Activated naive CD4-positive, alpha-beta T cell treated with anti-CD3 and anti-CD28 coated beads for 36 hours (primary cell): ENCODE measurements at regions not wholly inside any gene's neighbourhood (a gene's known extent, or its start where the extent isn't known, plus 50 kb on each side); places are given as distances from the start of the nearest gene placed in this dataset.

ENCODE experiments used
- CTCF ChIA-PET: fragments of 350-600 bp; sonication (Branson Sonifier 250); formaldehyde crosslinking; loops from one replicate; lab custom pipeline; 2021; ENCODE audit warnings: antibody characterized with exemption; lab: Charles Lee
- DNase-seq: peaks from one replicate; pipeline ENCODE4 v3.0.0-alpha.2; 2020
- H3K27ac Mint-ChIP-seq: one replicate; pipeline ENCODE4 v1.8.0; 2021; ENCODE audit warnings: mild to moderate bottlenecking, mixed read lengths
- H3K27me3 Mint-ChIP-seq: one replicate; pipeline ENCODE4 v1.8.0; 2021; ENCODE audit warnings: low read depth, mixed read lengths
- H3K36me3 Mint-ChIP-seq: one replicate; pipeline ENCODE4 v1.8.0; 2021; ENCODE audit warnings: low read depth, mixed read lengths
- H3K4me1 Mint-ChIP-seq: one replicate; pipeline ENCODE4 v1.8.0; 2021; ENCODE audit warnings: low read depth, mixed read lengths
- H3K4me3 Mint-ChIP-seq: one replicate; pipeline ENCODE4 v1.8.0; 2021; ENCODE audit warnings: mild to moderate bottlenecking, moderate library complexity, mixed read lengths
- H3K9me3 Mint-ChIP-seq: one replicate; pipeline ENCODE4 v1.8.0; 2021; ENCODE audit warnings: mixed read lengths
- intact Hi-C: fragments of 100-400 bp; cut with micrococcal nuclease; formaldehyde crosslinking; loops from one replicate; pipeline ENCODE4 v1.15.1; 2023

DNA sequence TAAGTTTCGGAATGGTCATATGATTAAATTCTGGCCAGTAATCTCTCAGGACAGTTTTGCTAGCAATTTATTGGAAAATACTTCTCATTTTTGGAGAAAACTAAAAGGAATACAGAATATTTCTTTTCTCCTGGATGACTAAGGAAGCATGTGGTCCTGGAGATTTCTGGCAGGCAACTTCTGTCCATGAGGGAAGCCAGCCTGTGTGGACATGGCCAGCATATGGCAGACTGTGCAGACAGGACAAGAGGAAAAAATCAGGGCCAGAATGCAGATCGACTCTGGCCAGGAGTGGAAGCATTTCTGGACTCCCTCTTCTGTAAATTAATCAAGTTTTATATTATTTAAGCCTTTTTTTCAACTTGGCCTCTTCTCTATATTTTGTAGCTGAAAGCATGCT, 100.4 kb upstream of the CDH18 start:
- Mint-ChIP-seq H3K27me3 (no peaks in the 10 kb centered on the region), H3K9me3 (peaks cover 7% of the 10 kb centered on the region), H3K27ac (no peak overlapping the region), H3K36me3 (no peaks in the 10 kb centered on the region), H3K4me3 (no peak overlapping the region), H3K4me1 (no peaks in the 10 kb centered on the region)
- CTCF ChIA-PET, result no interaction called here
- no peak for DNase-seq
- intact Hi-C loops, result no loop called here

GRCh38 chr5:20087299-20087698, 99.3 kb upstream of the CDH18 start:
- no peak for DNase-seq
- intact Hi-C loops, result no loop called here
- H3K9me3 Mint-ChIP-seq, result peaks cover 6% of the 10 kb centered on the region
- H3K4me1 Mint-ChIP-seq, result no peaks in the 10 kb centered on the region
- no peaks in the 10 kb centered on the region for H3K36me3 Mint-ChIP-seq
- CTCF ChIA-PET, result no interaction called here
- H3K27ac Mint-ChIP-seq, result no peak overlapping the region
- H3K4me3 Mint-ChIP-seq, result no peak overlapping the region
- H3K27me3 Mint-ChIP-seq, result no peaks in the 10 kb centered on the region

DNA sequence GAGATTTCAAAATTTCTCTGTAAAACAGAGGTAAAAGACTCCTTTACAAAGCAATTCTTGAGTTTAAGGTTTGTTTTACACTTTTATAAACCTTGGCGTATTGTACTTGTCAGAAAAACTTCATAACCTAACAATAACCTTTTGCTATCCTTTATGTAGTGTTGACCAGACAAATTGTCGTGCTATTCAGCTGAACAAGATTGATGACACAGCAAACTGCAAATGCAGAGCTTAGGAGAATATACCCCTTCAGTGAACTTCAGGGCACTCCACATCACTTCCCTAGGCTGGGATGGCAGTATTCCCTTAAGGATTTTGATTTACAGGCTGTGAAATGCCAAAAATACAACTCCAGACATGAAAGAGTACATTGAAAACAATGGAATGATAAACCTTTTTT, 89.2 kb upstream of the CDH18 start:
- CTCF ChIA-PET, result no interaction called here

DNA sequence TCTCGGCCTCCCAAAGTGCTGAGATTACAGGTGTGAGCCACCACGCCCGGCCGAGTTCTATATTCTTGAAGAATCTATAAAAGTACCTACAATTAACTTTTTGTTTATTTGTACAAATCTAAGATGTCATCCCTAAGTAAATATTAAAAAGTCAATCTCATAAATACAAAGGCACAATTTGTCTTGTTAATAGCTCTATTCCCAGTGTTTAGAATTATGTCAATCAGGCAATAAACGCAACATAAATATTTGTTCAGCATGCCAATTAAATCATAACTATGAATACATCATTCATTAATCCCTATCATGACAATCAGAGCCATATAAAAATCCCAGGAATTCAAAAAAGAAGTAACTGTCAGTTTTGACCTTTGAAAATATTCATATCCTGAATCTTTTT, 68.9 kb upstream of the CDH18 start:
- no peaks in the 10 kb centered on the region for H3K4me1 Mint-ChIP-seq
- intact Hi-C loops, result no loop called here
- CTCF ChIA-PET, result no interaction called here
- no peaks in the 10 kb centered on the region for H3K36me3 Mint-ChIP-seq
- H3K27me3 Mint-ChIP-seq, result no peaks in the 10 kb centered on the region
- DNase-seq, result no peak
- H3K27ac Mint-ChIP-seq, result no peak overlapping the region
- H3K9me3 Mint-ChIP-seq, result peaks cover 5% of the 10 kb centered on the region
- no peak overlapping the region for H3K4me3 Mint-ChIP-seq

More for the DNA sequence above, 89.2 kb upstream of the CDH18 start:
- H3K27me3 Mint-ChIP-seq, result no peaks in the 10 kb centered on the region
- H3K36me3 Mint-ChIP-seq, result no peaks in the 10 kb centered on the region
- H3K4me1 Mint-ChIP-seq, result no peaks in the 10 kb centered on the region
- no peak for DNase-seq
- H3K4me3 Mint-ChIP-seq, result no peak overlapping the region
- H3K9me3 Mint-ChIP-seq, result peaks cover 7% of the 10 kb centered on the region
- intact Hi-C loops, result no loop called here
- no peak overlapping the region for H3K27ac Mint-ChIP-seq

GRCh38 chr5:20055301-20055700, 67.3 kb upstream of the CDH18 start:
- DNase-seq, result no peak
- CTCF ChIA-PET, result no interaction called here
- intact Hi-C loops, result no loop called here
- no peak overlapping the region for H3K4me3 Mint-ChIP-seq
- H3K27me3 Mint-ChIP-seq, result no peaks in the 10 kb centered on the region
- no peaks in the 10 kb centered on the region for H3K36me3 Mint-ChIP-seq
- H3K4me1 Mint-ChIP-seq, result no peaks in the 10 kb centered on the region
- H3K27ac Mint-ChIP-seq, result no peak overlapping the region
- H3K9me3 Mint-ChIP-seq, result peaks cover 6% of the 10 kb centered on the region

- intact Hi-C loops, result no loop called here
These were observed 62.3 kb upstream of the CDH18 start for GRCh38 chr5:20050262-20050661.

DNA sequence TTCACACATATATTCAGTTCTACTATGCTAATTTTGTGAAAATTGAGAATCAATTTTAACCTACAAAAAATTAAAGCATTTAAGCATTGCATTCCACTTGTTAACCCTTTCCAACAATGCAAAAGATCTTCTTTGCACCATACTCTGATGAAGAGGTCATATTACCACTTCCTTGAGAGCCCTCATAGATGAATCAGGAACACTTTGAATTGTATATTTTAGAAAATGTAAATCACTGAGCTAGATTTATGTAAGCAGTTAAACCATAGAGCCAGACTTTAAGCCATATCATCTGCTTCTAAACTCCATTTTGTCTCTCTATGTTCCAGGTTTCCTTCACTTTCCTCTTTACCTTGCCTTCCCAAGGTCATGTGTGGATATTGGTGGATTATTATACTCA, 56.5 kb upstream of the CDH18 start:
- Mint-ChIP-seq H3K4me1 (no peaks in the 10 kb centered on the region), H3K27me3 (no peaks in the 10 kb centered on the region), H3K27ac (no peak overlapping the region), H3K36me3 (no peaks in the 10 kb centered on the region), H3K4me3 (no peak overlapping the region), H3K9me3 (peaks cover 8% of the 10 kb centered on the region)
- CTCF ChIA-PET, result no interaction called here
- intact Hi-C loops, result no loop called here
- no peak for DNase-seq

More at GRCh38 chr5:20050262-20050661, 62.3 kb upstream of the CDH18 start:
- Mint-ChIP-seq H3K4me1 (no peaks in the 10 kb centered on the region), H3K27ac (no peak overlapping the region), H3K4me3 (no peak overlapping the region), H3K27me3 (no peaks in the 10 kb centered on the region), H3K36me3 (no peaks in the 10 kb centered on the region), H3K9me3 (peaks cover 13% of the 10 kb centered on the region)
- no peak for DNase-seq
- CTCF ChIA-PET, result interaction anchor here (0.6 kb wide), 1 partner anchor 291 kb away, joined by 3 read pairs; no protein-coding TSS in a partner anchor

DNA sequence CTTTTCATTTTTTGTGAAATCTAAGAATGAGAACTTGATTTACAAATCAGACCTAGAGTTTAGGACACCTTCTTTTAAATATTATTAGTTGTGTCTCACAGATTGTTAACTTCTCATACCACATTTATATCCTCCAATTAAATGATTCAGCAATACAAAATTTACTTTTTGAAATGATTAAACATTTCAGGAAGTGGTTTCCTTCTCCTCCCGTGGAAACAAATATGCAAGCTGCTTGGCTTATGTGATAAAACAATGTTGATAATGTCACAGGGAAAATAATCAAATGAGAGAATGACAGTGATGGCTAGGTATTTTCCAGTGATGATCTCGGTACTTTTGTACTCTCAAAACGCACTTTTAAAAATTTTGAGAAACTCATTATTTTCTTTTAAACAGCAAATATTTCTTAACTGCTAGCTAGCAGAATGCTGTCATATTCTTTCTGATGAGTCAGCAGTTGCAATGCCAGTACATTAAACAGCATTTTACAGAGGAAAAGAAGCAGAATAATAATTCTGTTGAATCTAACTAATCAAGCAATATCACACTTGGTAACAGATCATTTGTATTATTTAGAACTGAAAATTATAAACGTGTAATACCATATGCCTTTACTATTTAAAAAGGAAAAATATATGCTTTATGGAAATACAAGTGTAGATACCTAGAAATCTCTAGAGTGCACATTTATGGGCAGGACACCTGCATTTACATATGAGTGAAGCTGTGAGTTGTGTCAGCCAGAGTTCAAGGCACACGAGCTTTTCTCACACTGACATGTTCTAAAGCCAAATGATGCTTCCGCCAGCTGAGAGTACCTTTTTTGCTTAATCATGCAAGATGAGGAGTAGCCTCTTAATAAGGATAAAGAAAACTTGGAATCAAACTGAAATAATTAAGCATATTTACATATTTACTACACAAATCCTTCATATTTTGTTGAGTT, 53.6 kb upstream of the CDH18 start:
- Mint-ChIP-seq H3K4me1 (no peaks in the 10 kb centered on the region), H3K36me3 (no peaks in the 10 kb centered on the region), H3K4me3 (no peak overlapping the region), H3K27ac (no peak overlapping the region), H3K9me3 (peaks cover 21% of the 10 kb centered on the region), H3K27me3 (no peaks in the 10 kb centered on the region)
- intact Hi-C loops, result no loop called here
- DNase-seq, result no peak
- CTCF ChIA-PET, result no interaction called here

DNA sequence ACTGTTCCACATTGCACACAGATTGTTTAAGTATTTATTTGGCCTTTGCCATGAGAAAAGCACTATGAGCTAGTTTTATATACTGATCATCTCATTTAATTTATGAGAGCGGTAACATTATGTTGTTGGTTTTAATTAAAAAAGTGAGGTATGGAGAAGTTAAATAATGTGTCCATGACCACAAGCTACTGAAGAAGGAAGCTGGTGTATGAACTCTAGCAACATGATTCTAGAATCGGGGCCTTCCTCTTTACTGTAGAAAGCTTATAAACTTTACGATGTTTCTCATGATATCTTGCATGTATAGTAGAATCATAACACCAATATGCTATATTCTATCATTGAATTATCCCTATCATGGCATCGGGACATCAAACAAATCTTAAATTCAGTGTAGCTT, 52.9 kb upstream of the CDH18 start:
- H3K9me3 Mint-ChIP-seq, result peaks cover 18% of the 10 kb centered on the region
- H3K4me3 Mint-ChIP-seq, result no peak overlapping the region
- no peaks in the 10 kb centered on the region for H3K4me1 Mint-ChIP-seq
- CTCF ChIA-PET, result no interaction called here
- no peaks in the 10 kb centered on the region for H3K27me3 Mint-ChIP-seq
- no peak for DNase-seq
- intact Hi-C loops, result no loop called here
- no peak overlapping the region for H3K27ac Mint-ChIP-seq
- H3K36me3 Mint-ChIP-seq, result no peaks in the 10 kb centered on the region
